SK-N-SH treated with all-trans-retinoic acid at 6 μM for 48 hours (cell line): ENCODE measurements at regions not wholly inside any gene's neighbourhood (a gene's known extent, or its start where the extent isn't known, plus 50 kb on each side); places are given as distances from the start of the nearest gene placed in this dataset.

ENCODE experiments used
- ARNTL ChIP-seq: fragments of 450-650 bp; formaldehyde crosslinking; IDR thresholded peaks from 2 replicates; pipeline ENCODE4 v1.5.0; 2020; ENCODE audit warnings: low read depth, mild to moderate bottlenecking, moderate library complexity, borderline replicate concordance
- ESRRG ChIP-seq: fragments of 250-450 bp; sonication (Bioruptor Pico); IDR thresholded peaks from 2 replicates; pipeline ENCODE4 v1.6.1; 2021; ENCODE audit warnings: mild to moderate bottlenecking
- PATZ1 ChIP-seq: fragments of 250-450 bp; sonication (Bioruptor Pico); IDR thresholded peaks from 2 replicates; pipeline ENCODE4 v1.8.0; 2020; ENCODE audit warnings: mild to moderate bottlenecking, moderate library complexity, borderline replicate concordance
- PPARA ChIP-seq: fragments of 250-450 bp; sonication (Bioruptor Pico); IDR thresholded peaks from 2 replicates; pipeline ENCODE4 v1.5.0; 2020; ENCODE audit warnings: mild to moderate bottlenecking, borderline replicate concordance
- RARB ChIP-seq: fragments of 250-450 bp; sonication (Bioruptor Pico); IDR thresholded peaks from 2 replicates; pipeline ENCODE4 v1.8.0; 2021; ENCODE audit warnings: mild to moderate bottlenecking, moderate library complexity
- TCF4 ChIP-seq: fragments of 250-450 bp; sonication (Bioruptor Pico); IDR thresholded peaks from 2 replicates; pipeline ENCODE4 v1.8.0; 2021; ENCODE audit warnings: mild to moderate bottlenecking, moderate library complexity, borderline replicate concordance
- TOX ChIP-seq: fragments of 250-450 bp; sonication (Bioruptor Pico); IDR thresholded peaks from 2 replicates; pipeline ENCODE4 v1.8.0; 2021; ENCODE audit warnings: mild to moderate bottlenecking, moderate library complexity, borderline replicate concordance
- TSHZ2 ChIP-seq: fragments of 250-450 bp; sonication (Bioruptor Pico); IDR thresholded peaks from 2 replicates; pipeline ENCODE4 v1.5.0; 2020; ENCODE audit warnings: mild to moderate bottlenecking, moderate library complexity
- ZFP30 ChIP-seq: fragments of 450-650 bp; formaldehyde crosslinking; IDR thresholded peaks from 2 replicates; pipeline ENCODE4 v1.5.0; 2022; ENCODE audit warnings: mild to moderate bottlenecking, moderate library complexity
- ZNF565 ChIP-seq: fragments of 450-650 bp; formaldehyde crosslinking; conservative IDR thresholded peaks from 2 replicates; pipeline ENCODE4 v1.5.0; 2020; ENCODE audit warnings: low read depth, mild to moderate bottlenecking, moderate library complexity
- ZNF70 ChIP-seq: fragments of 450-650 bp; formaldehyde crosslinking; IDR thresholded peaks from 2 replicates; pipeline ENCODE4 v1.5.0; 2020; ENCODE audit warnings: mild to moderate bottlenecking, moderate library complexity
- TF ChIP-seq, protein P1 (sequence below): fragments of 250-450 bp; sonication (Bioruptor Pico); IDR thresholded peaks from 2 replicates; pipeline ENCODE4 v1.5.1; 2020; ENCODE audit warnings: low read depth, mild to moderate bottlenecking, moderate library complexity

DNA sequence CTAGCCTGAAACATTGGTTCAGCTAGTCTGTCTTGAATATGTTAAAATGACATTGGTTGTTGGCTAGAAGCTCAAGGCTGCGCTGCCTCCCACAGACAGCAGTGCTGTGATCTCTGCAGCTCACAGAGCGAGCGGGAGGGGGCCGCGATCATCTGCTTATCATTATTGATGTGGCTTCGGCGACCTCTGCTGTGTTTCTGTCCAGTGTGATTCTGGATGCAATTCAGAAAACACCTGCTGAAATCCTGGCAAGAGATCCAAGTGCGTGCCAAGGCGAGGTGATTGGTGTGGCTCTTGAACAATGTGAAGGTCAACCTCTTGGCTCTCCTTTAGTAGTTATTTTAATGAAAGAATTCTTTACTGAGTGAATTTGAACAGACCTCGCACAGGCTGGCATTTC, 142.3 kb upstream of the SASH1 start:
- TF ChIP-seq TSHZ2 (CRISPR knock-in tag) (no peak), ZNF70 (CRISPR knock-in tag) (no peak), PATZ1 (CRISPR knock-in tag) (no peak), TOX (CRISPR knock-in tag) (no peak), ARNTL (CRISPR knock-in tag) (no peak), ESRRG (no peak), ZFP30 (CRISPR knock-in tag) (no peak), RARB (CRISPR knock-in tag) (no peak), ZNF565 (CRISPR knock-in tag) (no peak), PPARA (no peak), TCF4 (CRISPR knock-in tag) (no peak)
- TF ChIP-seq, protein P1, sequence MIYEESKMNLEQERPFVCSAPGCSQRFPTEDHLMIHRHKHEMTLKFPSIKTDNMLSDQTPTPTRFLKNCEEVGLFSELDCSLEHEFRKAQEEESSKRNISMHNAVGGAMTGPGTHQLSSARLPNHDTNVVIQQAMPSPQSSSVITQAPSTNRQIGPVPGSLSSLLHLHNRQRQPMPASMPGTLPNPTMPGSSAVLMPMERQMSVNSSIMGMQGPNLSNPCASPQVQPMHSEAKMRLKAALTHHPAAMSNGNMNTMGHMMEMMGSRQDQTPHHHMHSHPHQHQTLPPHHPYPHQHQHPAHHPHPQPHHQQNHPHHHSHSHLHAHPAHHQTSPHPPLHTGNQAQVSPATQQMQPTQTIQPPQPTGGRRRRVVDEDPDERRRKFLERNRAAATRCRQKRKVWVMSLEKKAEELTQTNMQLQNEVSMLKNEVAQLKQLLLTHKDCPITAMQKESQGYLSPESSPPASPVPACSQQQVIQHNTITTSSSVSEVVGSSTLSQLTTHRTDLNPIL (CRISPR knock-in tag) = no peak
